ENCODE measurements at regions not wholly inside any gene's neighbourhood (a gene's known extent, or its start where the extent isn't known, plus 50 kb on each side); places are given as distances from the start of the nearest gene placed in this dataset.
"Not testable (repeated sequence)": the region's sequence is repeated elsewhere in the genome, so short reads cannot be mapped to it uniquely, and the experiment has no call there.

DNA sequence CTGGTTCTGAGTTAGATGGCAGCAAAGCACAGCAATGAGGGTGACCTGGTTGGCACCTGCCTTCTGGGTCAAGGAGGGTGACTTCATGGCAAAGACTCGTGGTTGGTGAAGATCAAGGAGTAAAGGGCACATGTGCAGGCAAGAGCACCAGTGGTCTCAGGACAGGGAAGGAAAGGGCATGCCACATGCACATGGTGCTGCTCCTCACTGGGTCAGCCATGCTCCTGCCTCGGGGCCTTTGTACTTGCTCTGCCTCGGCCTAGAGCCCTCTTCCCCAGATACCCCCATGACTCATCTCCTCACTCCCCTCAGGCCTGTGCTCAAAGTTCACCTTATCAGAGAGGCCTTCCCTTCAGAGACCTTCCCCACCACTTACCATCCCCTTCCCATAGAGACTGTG is 106.7 kb upstream of the KDM7A start:
- no peak for DNase-seq

DNA sequence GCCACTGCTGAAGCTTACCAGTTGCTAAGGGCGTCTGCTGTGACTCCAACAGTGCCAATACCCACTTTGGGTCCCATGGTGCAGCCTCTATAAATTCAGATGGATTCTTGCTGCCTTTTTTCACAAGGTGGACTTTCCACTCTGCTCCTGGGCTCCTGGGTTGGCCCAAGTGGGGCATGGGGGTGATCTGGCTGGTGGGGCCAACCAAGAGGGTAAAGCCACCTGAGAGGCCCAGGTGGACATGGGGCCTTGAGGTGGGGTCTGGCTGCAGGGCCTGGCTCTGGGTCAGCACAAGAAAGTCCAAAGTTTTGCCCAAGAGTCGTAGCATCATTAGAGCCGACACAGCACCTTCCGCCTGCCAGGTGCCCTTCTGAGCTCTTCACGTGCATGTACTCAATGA is 105.2 kb upstream of the KDM7A start:
- no peak for DNase-seq

DNA sequence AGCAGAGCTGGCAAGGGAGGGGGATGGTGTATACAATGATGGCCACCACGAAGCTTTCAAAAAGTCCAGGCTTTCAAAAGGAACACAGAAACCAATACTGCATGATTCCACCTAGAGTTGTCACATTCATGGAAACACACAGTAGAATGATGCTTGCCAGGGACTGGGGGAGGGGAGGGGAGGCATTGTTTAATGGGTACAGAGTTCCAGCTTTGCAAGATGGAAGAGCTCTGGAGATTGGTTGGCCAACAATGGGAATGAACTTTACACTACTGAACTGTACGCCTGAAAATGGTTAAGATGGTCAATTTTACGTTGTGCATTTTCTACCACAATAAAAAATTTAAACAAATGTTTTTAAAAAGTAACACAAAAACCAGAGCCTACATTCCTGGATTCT is 104.5 kb upstream of the KDM7A start:
- no peak for DNase-seq

DNA sequence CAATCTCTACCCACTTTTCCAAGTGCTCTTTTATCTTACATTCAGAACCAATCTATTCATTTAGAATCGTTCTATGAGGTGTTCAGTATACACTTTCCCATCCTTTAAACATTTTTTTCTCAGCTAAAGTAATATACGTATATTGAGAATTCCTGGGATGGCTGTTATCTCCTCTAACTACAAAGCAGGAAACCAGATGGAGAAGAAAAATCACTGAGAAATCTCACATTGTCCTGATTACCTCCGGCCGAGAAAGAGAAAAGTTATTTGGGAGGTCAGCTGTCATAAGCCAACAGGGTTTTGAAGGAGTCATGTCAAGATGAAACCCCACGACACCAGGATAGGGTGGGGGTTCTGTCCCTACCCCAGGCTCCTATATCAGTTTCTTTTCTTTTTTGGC is 99.2 kb upstream of the KDM7A start:
- DNase-seq, result no peak

DNA sequence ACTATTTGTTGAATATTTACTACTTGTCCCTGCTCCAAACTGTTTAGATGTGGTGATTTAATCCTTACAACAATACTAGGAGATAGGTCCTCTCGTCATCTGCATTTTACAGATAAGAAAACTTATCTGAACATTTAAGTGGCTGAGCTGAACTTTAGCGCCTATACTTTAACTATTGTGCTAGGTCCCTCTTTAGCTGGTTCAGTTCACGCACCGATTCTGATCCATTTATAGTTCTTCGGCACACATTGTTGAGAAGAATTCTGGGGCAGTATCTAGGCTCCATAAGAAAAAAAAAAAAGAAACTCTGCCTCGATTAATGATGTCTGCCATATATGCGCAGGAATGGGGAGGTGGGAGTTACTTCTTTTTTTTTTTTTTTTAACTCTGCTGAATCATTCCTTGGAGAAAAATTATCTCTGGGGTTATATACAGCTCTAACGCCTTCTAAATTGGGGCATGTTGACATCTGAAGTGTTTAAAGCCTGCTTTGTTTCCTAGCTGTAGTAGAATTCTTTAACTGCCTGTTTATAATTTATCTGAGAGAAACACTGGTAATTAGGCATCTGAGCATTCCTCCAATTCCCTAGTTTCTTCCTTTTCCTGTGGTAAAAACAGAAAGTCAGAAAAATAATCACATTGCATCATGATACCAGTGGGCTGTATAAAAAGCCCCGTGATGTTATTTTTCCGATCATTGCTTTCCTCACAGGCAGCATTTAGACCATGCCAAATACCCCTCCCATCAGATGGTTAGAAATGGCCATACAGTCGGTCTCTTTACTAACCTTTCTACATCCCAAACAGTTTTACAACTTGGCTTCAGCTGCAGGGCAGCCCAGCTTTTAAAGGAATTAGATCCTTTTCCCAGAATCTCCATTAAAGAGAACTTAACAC is 98.5 kb upstream of the KDM7A start:
- DNase-seq, result peak in 2 of 3 donors; percentile 71 to 82

DNA sequence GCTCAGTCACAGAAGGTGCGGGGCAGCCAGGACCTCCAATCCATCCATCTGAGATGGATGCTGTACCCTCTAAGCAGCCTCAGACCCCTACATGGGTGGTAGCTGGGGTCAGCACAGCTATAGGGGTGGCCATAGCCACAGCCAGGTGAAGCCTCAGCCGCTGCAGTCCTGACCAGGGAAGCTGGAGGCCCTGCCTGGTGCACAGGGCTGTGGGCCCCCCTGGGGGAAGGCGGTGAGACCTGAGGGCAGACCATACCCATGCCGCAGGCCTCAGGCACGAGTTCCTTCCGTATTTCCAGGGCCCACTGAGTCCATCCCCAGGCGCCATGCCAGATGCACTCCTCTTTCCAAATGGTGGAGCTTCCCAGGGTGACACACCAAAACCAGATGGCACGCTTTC is 96.6 kb upstream of the KDM7A start:
- no peak for DNase-seq

DNA sequence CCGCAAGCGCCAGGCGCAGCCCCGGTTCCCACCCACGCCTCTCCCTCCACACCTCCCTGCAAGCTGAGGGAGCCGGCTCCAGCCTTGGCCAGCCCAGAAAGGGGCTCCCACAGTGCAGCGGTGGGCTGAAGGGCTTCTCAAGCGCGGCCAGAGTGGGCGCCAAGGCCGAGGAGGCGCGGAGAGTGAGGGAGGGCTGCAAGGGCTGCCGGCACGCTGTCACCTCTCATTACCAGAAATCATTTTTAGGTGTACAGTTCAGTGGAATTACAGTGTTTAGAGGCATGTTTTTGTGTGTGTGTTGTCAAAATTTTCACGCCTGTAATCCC is 94.8 kb upstream of the KDM7A start:
- DNase-seq, result not testable (repeated sequence)

DNA sequence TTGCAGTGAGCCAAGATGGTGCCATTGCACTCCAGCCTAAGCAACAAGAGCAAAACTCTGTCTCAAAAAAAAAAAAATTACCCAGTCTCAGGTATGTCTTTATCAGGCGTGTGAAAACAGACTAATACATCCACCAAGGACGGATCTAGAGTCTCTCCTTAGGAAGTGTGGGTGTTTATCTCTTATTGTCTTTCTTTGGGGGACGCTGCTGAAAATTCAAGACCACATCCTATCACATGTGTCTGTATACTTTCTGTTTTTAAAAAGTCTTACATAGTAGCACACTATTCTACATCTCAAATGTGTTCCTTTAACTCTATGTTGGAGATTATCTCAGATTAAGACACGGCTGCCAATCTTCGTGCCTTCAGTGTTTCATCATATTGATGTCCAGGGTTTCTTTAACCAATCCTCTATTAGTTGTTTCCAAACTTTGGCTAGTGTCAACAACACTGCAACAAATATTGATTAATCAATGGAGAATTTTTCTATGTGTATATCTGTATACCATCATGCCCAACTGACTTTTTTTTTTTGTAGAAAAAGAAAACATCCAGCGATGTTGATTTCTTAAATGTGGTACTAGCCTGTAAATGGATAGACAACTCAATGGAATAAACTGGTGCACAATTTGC is 92.3 kb upstream of the KDM7A start:
- DNase-seq, result no peak

DNA sequence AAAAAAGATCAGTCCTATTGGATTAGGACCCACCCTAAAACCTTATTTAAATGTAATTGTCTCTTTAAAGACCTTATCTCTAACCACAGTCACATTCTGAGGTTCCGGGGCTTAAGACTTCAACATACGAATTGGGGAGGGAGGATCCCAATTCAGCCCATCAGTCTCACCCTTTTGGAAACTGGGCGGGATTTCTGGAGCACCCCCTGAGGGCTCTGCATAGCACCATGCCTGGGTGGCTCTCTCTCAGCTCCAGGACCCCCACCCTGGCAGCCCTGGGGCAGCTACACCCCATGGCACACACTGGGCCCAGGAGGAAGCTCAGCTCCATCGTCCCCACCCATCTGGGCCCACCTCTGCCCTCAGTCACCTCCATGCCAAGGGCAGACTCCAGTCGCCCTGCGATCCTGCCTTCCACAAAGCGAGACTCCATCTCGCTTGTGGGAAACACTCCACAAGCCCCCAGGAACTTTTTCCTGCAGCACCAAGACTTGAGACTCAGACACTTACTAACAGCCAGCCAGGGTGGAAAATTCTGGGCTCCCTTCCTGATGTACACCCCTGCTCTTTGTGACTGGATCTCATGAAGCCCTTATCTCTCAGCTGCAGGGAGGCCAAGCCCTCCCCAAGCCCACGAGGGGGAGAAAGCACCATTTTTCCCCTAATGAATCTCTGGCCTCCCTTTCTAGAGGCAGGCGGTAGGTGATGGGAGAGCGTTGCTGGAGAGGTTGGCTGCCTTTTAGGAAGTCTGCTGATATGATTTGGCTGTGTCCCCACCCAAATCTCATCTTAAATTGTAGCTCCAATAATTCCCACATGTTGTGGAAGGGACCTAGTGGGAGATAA is 90.8 kb upstream of the KDM7A start:
- DNase-seq, result no peak

DNA sequence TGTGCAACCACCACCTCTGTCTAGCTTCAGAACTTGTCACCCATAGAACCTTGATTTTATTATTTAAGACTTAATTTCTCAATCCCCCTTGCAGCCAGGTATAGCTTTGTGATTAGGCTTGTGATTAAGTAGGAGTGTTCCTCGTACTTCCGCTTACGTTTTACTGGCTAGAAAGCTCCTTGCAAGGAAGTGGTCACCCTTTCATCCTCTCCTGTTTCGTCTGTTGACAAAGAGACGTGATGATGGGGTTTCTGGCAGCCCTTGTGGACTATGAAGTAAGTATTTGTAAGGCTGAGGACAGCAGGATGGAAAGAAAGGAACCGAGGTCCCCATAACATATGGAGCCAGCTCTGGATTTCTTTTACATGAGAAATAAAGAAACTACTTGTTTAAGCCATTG is 86.5 kb upstream of the KDM7A start:
- no peak for DNase-seq

DNA sequence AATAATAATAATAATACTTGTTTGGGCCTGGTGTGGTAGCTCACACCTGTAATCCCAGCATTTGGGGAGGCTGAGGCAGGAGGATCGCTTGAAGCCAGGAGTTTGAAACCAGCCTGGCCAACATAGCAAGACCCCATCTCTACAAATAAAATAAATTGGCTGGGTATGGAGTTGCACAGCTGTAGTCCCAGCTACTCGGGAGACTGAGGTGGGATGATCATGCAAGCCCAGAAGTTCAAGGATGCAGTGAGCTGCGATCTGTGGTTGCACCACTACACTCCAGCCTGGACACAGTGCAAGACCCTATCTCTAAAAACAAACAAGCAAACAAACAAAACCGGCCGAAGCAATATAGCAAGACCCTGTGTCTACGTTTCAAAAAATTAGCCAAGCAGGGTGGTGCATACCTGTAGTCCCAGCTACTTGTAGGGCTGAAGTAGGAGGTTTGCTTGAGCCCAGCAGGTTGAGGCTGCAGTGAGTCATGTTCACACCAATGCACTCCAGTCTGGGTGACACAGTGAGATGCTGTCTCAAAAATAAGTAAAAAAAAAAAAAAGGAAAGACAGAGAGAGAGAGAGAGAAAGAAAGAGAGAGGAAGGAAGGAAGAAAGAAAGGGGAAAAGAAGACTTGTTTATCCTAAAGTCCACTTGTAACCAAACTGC is 85.6 kb upstream of the KDM7A start:
- DNase-seq, result no peak

DNA sequence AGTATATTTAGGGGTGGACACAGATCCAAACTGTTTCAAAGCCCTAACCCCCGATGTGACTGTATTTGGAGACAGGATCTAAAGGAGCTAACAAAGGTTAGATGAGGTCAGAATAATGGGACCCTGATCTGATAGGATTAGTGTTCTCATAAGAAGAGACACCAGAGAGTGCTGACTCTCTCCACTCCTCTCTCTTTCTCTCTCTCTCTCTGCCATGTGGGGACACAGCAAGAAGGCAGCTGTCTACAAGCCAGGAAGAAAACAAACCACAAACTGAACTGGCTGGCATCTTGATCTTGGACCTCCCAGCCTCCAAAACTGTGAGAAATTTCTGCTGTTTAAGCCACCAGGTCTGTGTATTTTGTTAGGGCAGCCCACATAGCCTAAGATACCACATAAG is 84.7 kb upstream of the KDM7A start:
- no peak for DNase-seq

DNA sequence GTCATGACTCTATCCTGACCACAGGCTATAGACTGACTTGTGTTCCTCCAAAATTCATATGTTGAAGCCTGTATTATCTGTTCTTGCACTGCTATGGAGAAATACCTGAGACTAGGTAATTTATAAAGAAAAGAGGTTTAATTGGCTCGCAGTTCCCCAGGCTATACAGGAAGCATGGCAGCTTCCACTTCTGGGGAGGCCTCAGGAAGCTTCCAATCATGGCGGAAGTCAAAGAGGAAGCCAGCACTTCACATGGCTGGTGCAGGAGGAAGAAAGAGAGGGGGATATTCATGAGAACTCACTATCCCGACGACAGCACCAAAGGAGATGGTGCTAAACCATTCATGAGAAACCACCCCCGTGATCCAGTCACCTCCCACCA is 84.3 kb upstream of the KDM7A start:
- no peak for DNase-seq

DNA sequence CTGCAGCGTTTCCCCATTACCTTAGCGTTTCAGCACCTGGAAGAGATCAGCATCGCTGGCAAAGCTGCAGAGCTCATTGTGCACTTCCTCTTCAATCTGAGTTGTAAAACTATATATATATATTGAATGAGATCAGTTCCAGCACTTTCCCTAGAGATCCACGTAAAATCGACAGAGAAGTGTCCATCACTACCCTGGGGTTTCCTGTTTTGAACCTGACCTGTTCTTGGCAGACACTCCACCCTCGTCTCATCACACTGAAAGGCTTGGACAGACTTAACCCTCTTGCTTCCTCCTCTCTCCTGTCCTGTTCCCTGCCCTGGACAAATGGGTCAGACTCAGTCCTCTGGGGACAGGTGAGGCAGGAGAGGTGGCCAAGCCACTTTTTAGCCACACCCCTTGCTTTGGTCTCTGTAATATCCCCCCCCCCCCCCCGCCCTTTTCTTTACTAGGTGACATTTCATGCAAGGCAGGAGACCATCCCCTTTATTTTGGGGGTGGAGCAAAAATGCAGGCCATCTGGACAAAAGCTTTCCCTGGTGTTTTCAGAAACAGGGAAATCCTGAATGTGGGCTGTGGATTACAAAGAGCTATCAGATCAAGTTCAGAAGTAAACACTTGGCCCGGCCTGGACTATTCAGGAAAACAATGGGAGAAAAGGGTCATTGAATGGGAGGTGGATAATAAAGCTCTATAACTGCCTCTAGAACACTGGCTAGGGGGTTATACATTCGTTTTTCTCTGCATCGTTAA is 83.7 kb upstream of the KDM7A start:
- DNase-seq, result peak in 1 of 3 donors; percentile 59

DNA sequence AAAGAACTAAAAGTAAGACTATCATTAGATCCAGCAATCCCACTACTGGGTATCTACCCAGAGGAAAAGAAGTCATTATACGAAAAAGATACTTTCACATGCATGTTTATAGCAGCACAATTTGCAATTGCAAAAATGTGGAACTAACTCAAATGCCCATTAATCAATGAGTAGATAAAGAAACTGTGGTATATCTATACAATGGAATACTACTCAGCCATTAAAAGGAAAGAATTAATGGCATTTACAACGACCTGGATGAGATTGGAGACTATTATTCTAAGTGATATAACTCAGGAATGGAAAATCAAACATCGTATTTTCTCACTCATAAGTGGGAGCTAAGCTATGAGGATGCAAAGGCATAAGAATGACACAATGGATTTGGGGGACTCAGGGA is 80.5 kb upstream of the KDM7A start:
- not testable (repeated sequence) for DNase-seq

DNA sequence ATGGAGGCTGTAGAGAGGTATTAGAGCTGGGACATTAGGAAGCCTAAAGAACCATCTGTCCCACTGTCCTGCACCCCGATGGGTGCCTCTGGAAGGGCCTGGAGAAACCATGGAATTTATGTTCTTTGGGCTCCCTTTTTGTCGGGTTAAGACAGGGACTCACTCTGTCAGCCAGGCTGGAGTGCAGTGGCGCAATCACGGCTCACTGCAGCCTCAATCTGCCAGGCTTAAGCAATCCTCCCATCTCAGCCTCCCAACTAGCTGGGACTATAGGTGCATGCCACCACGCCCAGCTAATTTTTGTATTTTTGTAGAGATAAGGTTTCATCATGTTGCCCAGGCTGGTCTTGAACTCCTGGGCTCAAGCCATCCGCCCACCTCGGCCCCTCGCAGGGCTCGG is 78.2 kb upstream of the KDM7A start:
- not testable (repeated sequence) for DNase-seq

DNA sequence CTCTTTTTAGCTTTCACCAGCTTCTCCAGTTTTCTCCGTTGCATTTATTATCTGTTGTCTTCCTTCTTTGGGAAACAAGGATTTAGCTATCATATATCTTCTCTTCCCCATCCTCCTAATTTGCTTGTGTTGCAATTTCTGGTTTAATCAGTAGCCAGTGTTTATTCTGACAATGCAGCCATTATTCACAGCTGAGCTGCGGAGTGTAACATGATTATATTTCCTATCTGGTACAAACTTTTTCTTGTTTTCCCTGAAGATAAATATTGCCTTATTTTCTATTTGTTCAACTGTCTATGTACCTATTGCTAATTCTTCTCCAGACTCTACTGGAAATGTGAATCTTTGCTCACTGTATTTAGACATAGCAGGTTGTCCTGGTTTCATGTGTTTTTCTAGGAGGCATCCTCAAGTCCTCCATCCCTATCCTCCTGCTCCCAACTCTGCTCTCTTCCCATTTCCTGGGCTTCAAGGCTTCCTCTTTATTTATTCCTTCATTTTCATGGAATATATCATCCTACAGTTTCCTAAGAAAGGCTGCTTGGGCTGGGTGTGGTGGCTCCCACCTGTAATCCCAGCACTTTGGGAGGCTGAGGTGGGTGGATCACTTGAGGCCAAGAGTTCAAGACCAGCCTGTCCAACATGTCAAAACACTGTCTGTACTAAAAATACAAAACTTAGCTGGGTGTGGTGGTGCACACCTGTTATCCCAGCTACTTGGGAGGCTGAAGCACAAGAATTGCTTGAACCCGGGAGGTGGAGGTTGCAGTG is 72.4 kb upstream of the KDM7A start:
- no peak for DNase-seq

DNA sequence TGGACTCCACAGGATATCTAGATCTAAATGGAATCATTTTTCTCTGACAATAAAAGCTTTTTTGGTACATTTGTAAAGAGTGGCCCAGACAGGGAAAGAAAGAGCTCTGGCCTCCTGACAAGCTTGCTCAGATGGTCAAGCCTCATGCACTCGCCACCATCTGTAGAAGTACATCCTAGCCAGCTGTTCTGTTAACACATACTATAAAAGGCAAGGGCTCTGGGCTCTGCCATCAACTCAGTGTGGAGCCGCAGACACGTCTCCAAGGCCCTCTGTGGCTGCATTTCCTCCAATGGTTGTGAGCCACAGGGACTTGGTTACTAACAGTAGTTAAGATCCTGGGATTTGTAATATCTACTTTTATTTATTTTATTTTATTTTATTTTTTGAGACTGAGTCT is 70.8 kb upstream of the KDM7A start:
- no peak for DNase-seq

DNA sequence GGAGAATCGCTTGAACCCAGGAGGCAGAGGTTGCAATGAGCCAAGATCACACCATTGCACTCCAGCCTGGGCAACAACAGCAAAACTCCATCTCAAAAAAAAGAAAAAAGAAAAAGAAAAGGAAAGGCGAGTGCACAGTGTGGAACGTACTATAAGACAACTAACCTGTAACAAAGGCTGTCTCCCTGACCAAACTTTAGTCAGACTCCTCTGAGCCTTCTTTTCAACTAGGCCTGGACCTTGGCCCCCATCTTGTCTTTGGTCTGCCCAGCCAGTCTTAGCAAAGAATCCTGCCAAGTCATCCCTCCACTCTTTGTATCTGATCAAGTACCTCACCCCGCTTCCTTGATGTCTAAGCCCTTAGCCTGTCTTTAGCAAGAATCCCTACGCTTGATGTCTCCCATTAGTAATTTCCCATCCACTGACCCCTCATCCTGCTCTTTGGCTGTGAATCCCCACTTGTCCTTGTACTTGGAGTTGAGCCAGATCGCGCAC is 68.9 kb upstream of the KDM7A start:
- no peak for DNase-seq

Data from muscle of back (tissue), 3 donors.